ENCODE measurements at regions not wholly inside any gene's neighbourhood (a gene's known extent, or its start where the extent isn't known, plus 50 kb on each side); places are given as distances from the start of the nearest gene placed in this dataset.

GRCh38 chr10:124325998-124326636 is 92.6 kb downstream of the OAT start:
- POLR2A ChIA-PET = interaction anchor here (1.0 kb wide), 1 partner anchor 9 kb away, joined by 4 read pairs; no protein-coding TSS in a partner anchor
- no peak overlapping the region for H3K4me3 ChIP-seq (ENCODE audit: low read depth, low read length)
- CTCF ChIA-PET = no interaction called here
- DNase-seq (ENCODE audit: low read depth, low spot score) = no peak
- TF ChIP-seq, protein P1, sequence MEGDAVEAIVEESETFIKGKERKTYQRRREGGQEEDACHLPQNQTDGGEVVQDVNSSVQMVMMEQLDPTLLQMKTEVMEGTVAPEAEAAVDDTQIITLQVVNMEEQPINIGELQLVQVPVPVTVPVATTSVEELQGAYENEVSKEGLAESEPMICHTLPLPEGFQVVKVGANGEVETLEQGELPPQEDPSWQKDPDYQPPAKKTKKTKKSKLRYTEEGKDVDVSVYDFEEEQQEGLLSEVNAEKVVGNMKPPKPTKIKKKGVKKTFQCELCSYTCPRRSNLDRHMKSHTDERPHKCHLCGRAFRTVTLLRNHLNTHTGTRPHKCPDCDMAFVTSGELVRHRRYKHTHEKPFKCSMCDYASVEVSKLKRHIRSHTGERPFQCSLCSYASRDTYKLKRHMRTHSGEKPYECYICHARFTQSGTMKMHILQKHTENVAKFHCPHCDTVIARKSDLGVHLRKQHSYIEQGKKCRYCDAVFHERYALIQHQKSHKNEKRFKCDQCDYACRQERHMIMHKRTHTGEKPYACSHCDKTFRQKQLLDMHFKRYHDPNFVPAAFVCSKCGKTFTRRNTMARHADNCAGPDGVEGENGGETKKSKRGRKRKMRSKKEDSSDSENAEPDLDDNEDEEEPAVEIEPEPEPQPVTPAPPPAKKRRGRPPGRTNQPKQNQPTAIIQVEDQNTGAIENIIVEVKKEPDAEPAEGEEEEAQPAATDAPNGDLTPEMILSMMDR (IDR thresholded peaks at IDR 0.05; ENCODE audit: insufficient read depth, low read length, missing control alignments) = no peak

- DNase-seq (ENCODE audit: low read depth, low spot score) = no peak
- H3K4me3 ChIP-seq (ENCODE audit: low read depth, low read length) = no peak overlapping the region
- ChIA-PET POLR2A (no interaction called here), CTCF (no interaction called here)
- TF ChIP-seq, protein P1 (IDR thresholded peaks at IDR 0.05; ENCODE audit: insufficient read depth, low read length, missing control alignments) = no peak
Observed at GRCh38 chr10:124325633-124325914, 93.1 kb downstream of the OAT start.

- CTCF ChIA-PET = no interaction called here
- DNase-seq (ENCODE audit: low read depth, low spot score) = no peak
- POLR2A ChIA-PET = no interaction called here
- H3K4me3 ChIP-seq (ENCODE audit: low read depth, low read length) = no peak overlapping the region
- TF ChIP-seq, protein P1 (IDR thresholded peaks at IDR 0.05; ENCODE audit: insufficient read depth, low read length, missing control alignments) = no peak
Observed at GRCh38 chr10:124324856-124325632, 93.7 kb downstream of the OAT start.

DNA sequence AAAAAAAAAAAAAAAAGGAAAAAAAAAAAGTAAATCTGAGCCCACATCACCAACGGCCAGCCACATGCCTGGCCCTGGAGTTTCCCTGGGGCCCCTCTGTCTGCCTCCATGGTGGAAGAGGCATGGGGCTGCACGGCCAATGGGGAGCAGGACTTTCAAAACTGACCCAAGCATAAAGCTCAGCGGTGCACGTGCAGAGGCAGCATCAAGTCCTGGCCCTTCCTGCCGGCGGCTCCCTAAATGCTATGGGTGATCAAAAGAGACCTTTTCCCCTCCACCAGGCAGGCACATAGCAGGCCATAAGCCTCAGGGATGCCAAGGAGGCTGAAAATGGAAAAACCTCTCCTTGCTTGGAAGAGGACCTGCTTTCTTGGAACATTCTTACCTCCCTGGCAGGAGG is 94.3 kb downstream of the OAT start:
- ChIA-PET CTCF (no interaction called here), POLR2A (no interaction called here)
- TF ChIP-seq, protein P1 (IDR thresholded peaks at IDR 0.05; ENCODE audit: insufficient read depth, low read length, missing control alignments) = no peak
- DNase-seq (ENCODE audit: low read depth, low spot score) = no peak
- H3K4me3 ChIP-seq (ENCODE audit: low read depth, low read length) = no peak overlapping the region

- POLR2A ChIA-PET = no interaction called here
- CTCF ChIA-PET = no interaction called here
- DNase-seq (ENCODE audit: low read depth, low spot score) = no peak
- TF ChIP-seq, protein P1 (IDR thresholded peaks at IDR 0.05; ENCODE audit: insufficient read depth, low read length, missing control alignments) = no peak
- H3K4me3 ChIP-seq (ENCODE audit: low read depth, low read length) = no peak overlapping the region
Observed at GRCh38 chr10:124323806-124324205, 94.9 kb downstream of the OAT start.

- ChIA-PET POLR2A (no interaction called here), CTCF (no interaction called here)
- TF ChIP-seq, protein P1 (IDR thresholded peaks at IDR 0.05; ENCODE audit: insufficient read depth, low read length, missing control alignments) = no peak
- DNase-seq (ENCODE audit: low read depth, low spot score) = no peak
- H3K4me3 ChIP-seq (ENCODE audit: low read depth, low read length) = no peak overlapping the region
Observed at GRCh38 chr10:124323111-124323725, 95.5 kb downstream of the OAT start.

Data from AG04449 (cell line).